ENCODE measurements at regions not wholly inside any gene's neighbourhood (a gene's known extent, or its start where the extent isn't known, plus 50 kb on each side); places are given as distances from the start of the nearest gene placed in this dataset.

GRCh38 chr4:11118513-11118912, 310.2 kb downstream of the HS3ST1 start:
- TF ChIP-seq CTCF (IDR thresholded peaks at IDR 0.05) (no peak), POLR2A (IDR thresholded peaks at IDR 0.05; ENCODE audit: low read depth) (no peak), EP300 (IDR thresholded peaks at IDR 0.05) (no peak)
